Prostate gland (tissue), 2 donors: ENCODE measurements at regions not wholly inside any gene's neighbourhood (a gene's known extent, or its start where the extent isn't known, plus 50 kb on each side); places are given as distances from the start of the nearest gene placed in this dataset.
"Not testable (repeated sequence)": the region's sequence is repeated elsewhere in the genome, so short reads cannot be mapped to it uniquely, and the experiment has no call there.

ENCODE experiments used
- DNase-seq: peaks from one replicate; pipeline ENCODE4 v3.0.0-alpha.2; 2019; ENCODE audit warnings: low spot score
- H3K27ac ChIP-seq, 2 donors: fragments of 200-600 bp; sonication (generic); 2 replicates each; pipeline ENCODE4 v1.5.1; 2017 to 2019
- H3K27me3 ChIP-seq: fragments of 200-600 bp; sonication (generic); replicated peaks from 2 replicates; pipeline ENCODE4 v1.5.1; 2019; ENCODE audit not compliant: insufficient read depth
- H3K36me3 ChIP-seq, 2 donors: fragments of 200-600 bp; sonication (generic); 1 replicate in 1 of 2; 2 replicates in 1 of 2; pipeline versions ENCODE4 v1.5.1 to v1.8.1; 2017 to 2019
- H3K4me1 ChIP-seq: fragments of 200-600 bp; sonication (generic); replicated peaks from 2 replicates; pipeline ENCODE4 v1.5.1; 2019
- H3K4me3 ChIP-seq, 2 donors: fragments of 200-600 bp; sonication (generic); 2 replicates each; pipeline ENCODE4 v1.5.1; 2017 to 2019
- H3K9me3 ChIP-seq: fragments of 200-600 bp; sonication (generic); 2 replicates; pipeline ENCODE4 v1.5.1; 2017
- CTCF ChIP-seq, 4 experiments: fragments of 200-600 bp in 2 of 4; fragments of 450-650 bp in 2 of 4; sonication (generic) in 2 of 4; IDR thresholded peaks; 1 replicate in 3 of 4; 2 replicates in 1 of 4; pipeline ENCODE4 v1.5.1; 2016 to 2019; ENCODE audit warnings: antibody characterized with exemption in 4 of 4, mild to moderate bottlenecking in 2 of 4, moderate library complexity in 2 of 4
- POLR2A ChIP-seq: fragments of 450-650 bp; IDR thresholded peaks from one replicate; pipeline ENCODE4 v1.6.1; 2016; ENCODE audit warnings: antibody characterized with exemption, mild to moderate bottlenecking
- POLR2AphosphoS5 ChIP-seq: sonication (generic); formaldehyde crosslinking; IDR thresholded peaks from one replicate; pipeline ENCODE4 v1.6.1; 2017; ENCODE audit warnings: antibody characterized with exemption
- WGBS: methylation state at CpG from one replicate; pipeline ENCODE4 v1.1.5; 2018; 5-methylcytosine and 5-hydroxymethylcytosine counted together
- intact Hi-C: fragments of 100-400 bp; cut with DNase I; formaldehyde crosslinking; loops from one replicate; pipeline ENCODE4 v1.14.2; 2022

- Histone ChIP-seq H3K4me3 (no peak overlapping the region), H3K9me3 (no peaks in the 10 kb centered on the region), H3K27me3 (no peaks in the 10 kb centered on the region), H3K27ac (no peak overlapping the region), H3K36me3 (no peaks in the 10 kb centered on the region), H3K4me1 (no peaks in the 10 kb centered on the region)
- no peak for DNase-seq
- TF ChIP-seq CTCF (IDR thresholded peaks at IDR 0.05) (no peak), POLR2AphosphoS5 (no peak), POLR2A (no peak)
- intact Hi-C loops = no loop called here
- WGBS = 93% methylated on average over 2 of the region's 2 CpGs
Observed at GRCh38 chr20:20785226-20785625, 72.8 kb upstream of the RALGAPA2 start.

- 73% methylated on average over 4 of the region's 4 CpGs for WGBS
- H3K36me3 ChIP-seq, H3K27ac ChIP-seq, DNase-seq, intact Hi-C loops, H3K9me3 ChIP-seq, H3K27me3 ChIP-seq, H3K4me1 ChIP-seq, H3K4me3 ChIP-seq: not testable (repeated sequence)
Observed at GRCh38 chr20:20784450-20784849, 72.0 kb upstream of the RALGAPA2 start.

- no peaks in the 10 kb centered on the region for H3K4me1 ChIP-seq
- intact Hi-C loops = no loop called here
- no peak overlapping the region for H3K27ac ChIP-seq
- WGBS = 78% methylated on average over 6 of the region's 6 CpGs
- H3K27me3 ChIP-seq = no peaks in the 10 kb centered on the region
- no peaks in the 10 kb centered on the region for H3K36me3 ChIP-seq
- no peak overlapping the region for H3K4me3 ChIP-seq
- H3K9me3 ChIP-seq = no peaks in the 10 kb centered on the region
- DNase-seq = no peak
- TF ChIP-seq CTCF (IDR thresholded peaks at IDR 0.05) (no peak), POLR2A (no peak), POLR2AphosphoS5 (no peak)
Observed at GRCh38 chr20:20783450-20783849, 71.0 kb upstream of the RALGAPA2 start.

GRCh38 chr20:20782755-20783154 lies 70.3 kb upstream of the RALGAPA2 start:
- no peak overlapping the region for H3K27ac ChIP-seq
- no peaks in the 10 kb centered on the region for H3K36me3 ChIP-seq

GRCh38 chr20:20782231-20782630 lies 69.8 kb upstream of the RALGAPA2 start:
- DNase-seq = no peak
- Histone ChIP-seq H3K9me3 (no peaks in the 10 kb centered on the region), H3K4me3 (no peak overlapping the region), H3K27me3 (no peaks in the 10 kb centered on the region), H3K4me1 (no peaks in the 10 kb centered on the region), H3K36me3 (no peaks in the 10 kb centered on the region), H3K27ac (no peak overlapping the region)
- intact Hi-C loops = no loop called here
- TF ChIP-seq CTCF (IDR thresholded peaks at IDR 0.05) (no peak), POLR2A (no peak), POLR2AphosphoS5 (no peak)
- 16% methylated on average over 8 of the region's 8 CpGs for WGBS

More at GRCh38 chr20:20782755-20783154, 70.3 kb upstream of the RALGAPA2 start:
- H3K9me3 ChIP-seq = no peaks in the 10 kb centered on the region
- no peak for DNase-seq
- no peak overlapping the region for H3K4me3 ChIP-seq
- TF ChIP-seq POLR2A = no peak
- TF ChIP-seq CTCF (IDR thresholded peaks at IDR 0.05) = no peak
- TF ChIP-seq POLR2AphosphoS5 = no peak
- 48% methylated on average over 1 of the region's 1 CpG for WGBS
- no peaks in the 10 kb centered on the region for H3K27me3 ChIP-seq
- intact Hi-C loops = no loop called here
- no peaks in the 10 kb centered on the region for H3K4me1 ChIP-seq
